NCI-H1436 (cell line): ENCODE measurements at regions not wholly inside any gene's neighbourhood (a gene's known extent, or its start where the extent isn't known, plus 50 kb on each side); places are given as distances from the start of the nearest gene placed in this dataset.

Experiments used
- DNase-seq: peaks from one replicate; lab custom pipeline; 2025; lab: John Stamatoyannopoulos, UW

DNA sequence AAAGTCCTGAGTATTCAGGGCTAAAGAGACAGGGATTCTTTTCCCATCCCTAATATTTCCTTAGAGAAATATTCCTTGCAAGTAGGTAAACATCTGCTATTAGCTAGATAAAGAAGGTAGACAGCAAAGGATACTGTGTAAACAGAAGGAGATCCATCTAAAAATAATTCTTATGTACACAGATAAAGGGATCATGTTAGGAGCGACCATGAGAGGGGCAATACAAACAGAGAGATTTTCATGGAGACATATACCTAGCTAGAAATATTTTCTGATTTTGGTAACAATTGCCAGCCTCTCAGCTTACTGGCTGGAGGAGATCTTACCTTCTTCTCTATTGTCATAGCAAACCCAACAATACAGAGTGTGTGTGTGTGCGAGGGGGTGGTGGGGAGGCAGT is 184.6 kb upstream of the DMAC1 start:
- DNase-seq: no peak

DNA sequence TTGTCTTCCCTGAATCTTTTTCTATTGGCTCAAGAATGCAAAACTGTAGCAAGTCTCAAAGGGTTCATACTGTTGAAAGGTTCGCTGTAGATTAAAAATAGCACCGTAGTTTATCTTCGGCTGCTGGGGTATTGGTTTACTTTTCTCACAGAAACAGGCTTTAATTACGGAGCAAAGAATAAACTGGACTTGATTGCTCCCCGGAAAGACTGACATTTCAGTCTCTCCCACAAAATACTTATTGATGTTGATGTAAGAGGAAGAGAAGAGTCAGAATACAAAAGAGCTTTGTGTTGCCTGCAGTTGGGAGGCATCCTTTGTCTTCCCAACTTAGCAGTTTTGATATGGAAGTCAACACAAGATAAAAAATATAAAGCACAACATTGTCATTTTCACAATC is 183.9 kb upstream of the DMAC1 start:
- no peak for DNase-seq

DNA sequence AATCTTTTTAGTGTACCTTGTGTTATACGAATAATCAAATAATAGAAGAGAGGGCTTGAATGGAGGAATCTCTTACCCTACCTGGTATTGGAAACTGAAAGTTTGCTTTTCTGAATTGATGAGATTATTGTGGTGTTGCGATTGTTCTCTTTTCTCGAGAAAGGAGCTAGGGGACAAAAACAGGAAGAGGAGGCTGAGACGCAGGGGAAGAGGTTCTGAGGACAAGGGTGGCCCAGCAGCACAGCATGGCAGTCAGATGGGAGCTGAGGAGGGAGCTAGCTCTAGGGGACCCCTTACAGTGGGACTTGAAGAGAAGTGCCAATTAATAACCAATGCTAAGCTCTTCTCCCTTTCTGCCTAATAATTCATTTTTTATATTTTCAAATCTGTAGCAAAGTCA is 183.3 kb upstream of the DMAC1 start:
- DNase-seq: no peak

DNA sequence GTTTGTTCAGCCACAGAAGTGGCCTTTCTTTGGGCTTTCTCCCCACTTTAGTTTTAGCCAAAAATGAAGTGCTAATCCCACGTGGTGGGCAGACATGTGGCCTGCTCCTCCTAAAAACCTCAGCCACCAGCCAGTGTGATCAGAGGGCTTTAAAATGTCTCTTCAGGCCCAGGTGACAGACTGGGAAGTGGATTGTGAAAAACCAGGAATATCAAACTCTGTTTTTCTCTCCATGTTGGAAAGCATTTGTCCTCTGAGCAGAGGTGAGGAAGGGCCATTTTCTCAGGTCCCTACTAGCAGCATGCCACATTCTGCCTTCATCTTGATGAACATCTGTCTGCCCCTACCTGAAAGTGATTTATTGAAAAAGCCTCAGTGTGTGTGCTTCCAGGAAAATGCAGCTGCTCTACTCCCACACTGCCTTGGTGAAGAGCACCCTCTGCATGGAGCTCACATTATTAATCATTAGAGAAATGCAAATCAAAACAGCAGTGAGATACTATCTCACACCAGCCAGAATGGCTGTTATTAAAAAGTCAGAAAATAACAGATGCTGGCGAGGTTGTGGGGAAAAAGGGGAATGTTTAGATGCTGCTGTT is 181.2 kb upstream of the DMAC1 start:
- DNase-seq: no peak

DNA sequence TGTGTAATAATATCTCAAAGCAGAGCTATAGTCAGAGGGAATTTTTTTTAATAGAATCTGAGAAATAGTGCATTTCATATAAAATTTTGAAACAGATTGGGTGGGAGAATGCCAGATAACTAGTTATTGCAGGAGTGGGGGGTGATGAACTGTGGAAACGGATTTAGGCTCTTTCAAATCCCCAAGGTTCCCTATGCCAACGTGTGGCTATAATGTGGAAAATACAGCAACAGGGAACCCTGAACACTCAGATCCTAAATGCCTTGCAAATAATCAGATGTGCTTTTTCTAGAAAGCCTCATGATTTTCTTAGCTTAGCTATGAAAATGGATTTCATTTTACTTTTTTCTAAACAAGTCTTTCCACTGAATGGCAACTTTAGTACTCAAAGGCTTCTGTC is 180.5 kb upstream of the DMAC1 start:
- no peak for DNase-seq

DNA sequence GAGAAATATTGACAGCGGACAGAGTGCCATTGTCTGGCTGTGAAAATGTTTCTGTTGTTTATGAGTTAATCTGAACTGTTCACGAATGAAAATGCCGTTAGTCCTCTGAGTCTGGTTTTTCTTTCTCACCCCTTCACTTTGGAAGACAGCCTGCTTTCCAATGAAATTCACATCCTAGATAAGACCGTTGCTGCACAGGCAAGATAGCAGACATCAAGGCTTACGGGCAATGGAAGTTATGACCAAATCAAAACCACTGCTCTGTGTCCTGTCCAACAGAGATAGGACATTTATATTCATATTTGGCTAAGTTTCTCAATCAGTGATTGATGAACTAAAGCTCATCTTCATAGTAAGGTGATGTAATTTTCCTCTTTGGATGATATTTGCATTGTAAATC is 180.0 kb upstream of the DMAC1 start:
- DNase-seq: no peak

DNA sequence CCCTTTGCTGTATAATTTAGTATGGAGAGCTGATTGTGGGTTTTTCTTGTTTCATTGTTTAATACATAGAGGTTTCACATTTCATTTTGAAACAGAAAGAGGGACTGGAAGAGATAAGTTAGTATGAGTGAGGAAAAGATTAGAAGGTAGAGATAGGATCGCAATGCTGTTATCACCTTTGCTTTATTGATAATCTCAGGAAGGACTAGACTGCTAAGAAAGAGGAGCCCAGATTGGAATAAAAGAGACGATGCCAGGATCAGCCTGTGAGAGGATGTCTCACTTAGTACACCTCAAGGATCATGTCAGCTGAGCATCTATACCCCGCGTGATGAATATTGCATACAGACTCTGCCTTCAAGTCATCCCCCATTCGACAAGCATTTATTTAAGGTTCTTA is 178.0 kb upstream of the DMAC1 start:
- DNase-seq: no peak

DNA sequence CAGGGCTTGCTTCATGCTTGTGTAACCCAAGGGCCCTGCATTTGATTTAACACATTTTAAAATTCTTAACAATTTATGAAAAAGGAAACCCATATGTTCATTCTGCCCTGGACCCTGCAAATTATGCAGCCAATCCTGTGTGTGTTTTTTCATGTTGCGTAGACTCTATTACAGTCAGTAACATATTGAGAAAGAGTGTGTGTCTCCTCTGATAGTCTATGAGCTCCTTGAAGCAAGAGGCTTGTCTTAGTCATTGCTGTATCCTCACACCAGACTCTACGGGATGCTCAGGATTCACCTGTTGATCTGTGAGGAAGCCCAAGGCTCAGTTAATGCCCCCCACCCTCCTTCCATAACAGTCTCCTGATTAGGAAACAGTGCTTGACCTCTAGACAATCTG is 177.3 kb upstream of the DMAC1 start:
- no peak for DNase-seq

DNA sequence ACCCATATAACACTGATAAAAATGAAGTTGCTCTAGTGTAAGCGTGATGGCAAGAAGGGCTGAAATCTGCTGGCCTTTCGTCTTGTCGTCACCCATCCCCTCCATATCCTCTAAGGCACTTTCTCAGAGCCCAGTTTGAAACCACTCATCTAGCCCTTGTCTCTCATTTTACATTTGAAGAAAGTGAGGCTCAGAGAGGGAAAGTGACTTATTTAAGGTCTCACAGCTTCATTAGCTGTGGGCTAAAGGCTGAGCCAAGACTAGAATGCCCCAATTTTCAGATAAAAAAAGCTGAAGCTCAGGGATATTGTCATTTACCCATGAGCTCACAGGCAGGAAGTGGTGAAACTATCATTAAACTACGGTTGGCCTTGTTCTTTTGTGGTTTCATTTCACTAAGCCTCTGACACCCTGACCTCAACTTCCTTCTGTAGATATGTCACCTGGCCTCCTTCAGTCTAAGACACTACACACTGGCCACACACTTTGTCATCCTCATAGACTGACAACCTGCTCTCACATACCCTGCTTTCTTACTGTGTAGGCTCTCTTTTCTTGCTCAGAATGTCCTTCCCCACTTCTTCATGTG is 176.7 kb upstream of the DMAC1 start:
- DNase-seq: no peak

DNA sequence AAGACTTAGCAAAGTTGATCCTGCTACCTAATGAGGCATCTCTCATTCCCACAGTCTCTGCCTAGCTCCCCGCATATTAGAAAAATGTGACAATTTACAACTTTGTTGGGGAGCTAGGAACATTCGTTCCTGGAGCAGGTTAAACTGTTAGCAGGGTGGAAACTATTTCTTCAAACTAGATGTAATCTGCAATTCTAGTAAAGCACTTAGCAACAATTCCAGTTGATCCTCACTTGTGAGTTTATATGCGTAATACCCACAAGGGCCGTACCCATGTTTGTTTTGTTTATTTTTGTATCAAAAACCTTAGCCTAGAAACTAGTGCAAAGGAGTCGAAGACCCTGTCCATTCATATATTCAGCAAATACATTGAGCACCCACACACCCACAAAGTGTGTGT is 175.8 kb upstream of the DMAC1 start:
- DNase-seq: no peak

DNA sequence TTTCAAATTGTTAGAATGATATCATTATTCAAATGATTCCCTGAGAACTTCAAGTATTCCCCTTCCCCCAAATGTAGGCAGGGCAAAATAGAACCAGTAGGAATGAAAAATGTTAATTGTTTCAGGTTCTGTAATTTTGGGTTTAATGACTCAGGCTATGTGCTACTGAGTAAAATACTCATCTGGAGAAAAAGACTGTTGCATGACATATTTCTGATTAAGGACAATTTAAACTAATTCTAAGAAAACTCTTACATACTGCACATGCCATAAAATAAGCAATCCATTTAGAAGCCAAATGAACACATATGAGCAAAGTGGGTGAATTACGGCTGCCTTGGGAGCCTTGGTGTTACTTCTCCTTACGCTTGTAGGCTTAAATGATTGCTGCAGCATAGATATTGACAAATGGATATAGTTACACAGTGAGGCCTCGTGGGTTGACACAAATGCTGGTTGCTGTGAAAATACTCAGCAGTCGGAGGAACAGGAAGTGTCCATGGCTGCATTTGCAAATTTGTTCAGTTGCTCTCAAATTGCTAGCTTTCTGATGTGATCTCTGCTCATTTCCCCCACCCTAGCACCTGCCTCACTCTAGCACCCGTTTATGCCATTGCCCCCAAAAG is 174.9 kb upstream of the DMAC1 start:
- DNase-seq: no peak

DNA sequence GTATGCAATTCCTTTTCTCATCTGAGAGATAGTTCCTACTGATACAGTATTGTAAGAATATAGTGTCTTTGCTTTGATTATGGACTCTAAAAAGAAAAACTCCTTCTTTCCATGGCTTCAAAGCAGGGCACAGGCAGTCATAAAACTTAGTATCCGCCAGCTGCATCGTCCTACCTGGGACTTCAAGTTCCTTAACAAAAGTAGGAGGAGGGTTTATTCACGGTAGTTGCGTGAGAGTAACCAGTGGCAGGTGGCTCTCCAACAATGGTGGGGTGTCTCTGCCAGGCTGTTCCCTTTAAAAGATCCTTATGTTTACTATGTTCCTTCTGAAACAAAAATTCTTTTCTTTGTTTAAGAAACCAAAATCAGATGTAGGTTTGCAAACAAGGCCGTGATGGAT is 173.5 kb upstream of the DMAC1 start:
- DNase-seq: no peak

DNA sequence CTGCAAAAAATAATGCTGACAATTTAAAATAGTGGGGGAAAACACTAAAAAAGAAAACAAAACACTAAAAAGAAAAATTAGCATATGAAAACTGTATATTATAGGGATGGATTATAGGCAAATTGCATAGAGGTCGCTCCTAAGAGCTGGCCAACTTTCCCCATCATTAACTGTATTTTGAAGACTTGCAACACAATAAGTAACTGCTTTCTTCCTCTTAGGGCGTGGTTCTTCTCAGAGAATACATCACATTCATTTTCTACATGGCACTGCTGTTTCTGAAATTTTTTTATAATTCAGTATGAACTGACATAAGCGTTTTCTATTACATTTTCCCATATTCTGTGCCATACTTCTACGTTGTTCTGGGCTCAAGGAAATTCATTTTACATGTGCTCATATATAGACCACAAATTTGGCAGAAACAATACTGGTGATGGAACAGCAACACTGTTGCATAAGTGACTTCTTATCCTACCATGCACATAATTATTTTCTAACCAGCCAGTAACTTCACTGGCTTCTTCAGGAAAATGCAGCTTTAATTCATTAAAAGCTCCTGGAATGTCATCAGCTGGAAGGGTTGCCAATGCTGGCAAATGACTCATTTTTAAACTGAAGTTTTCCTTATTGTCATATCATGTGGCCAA is 171.2 kb upstream of the DMAC1 start:
- DNase-seq: no peak

DNA sequence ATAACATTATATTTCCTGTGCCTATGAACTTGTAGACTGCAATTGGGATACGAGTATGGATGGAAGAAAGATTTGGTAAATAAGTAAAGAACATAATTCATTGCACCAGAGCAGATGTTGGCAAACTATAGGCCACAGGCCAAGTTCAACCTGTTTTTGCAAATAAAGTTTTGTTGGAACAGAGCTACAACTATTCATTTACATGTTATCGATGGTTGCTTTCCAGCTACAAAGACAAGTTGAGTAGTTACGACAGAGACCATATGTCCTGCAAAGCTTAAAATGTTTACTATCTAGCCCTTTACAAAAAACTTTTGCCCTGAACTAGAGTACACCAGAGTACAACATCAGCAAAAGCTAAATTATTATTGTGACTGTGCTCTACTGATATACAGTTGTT is 169.1 kb upstream of the DMAC1 start:
- DNase-seq: no peak

DNA sequence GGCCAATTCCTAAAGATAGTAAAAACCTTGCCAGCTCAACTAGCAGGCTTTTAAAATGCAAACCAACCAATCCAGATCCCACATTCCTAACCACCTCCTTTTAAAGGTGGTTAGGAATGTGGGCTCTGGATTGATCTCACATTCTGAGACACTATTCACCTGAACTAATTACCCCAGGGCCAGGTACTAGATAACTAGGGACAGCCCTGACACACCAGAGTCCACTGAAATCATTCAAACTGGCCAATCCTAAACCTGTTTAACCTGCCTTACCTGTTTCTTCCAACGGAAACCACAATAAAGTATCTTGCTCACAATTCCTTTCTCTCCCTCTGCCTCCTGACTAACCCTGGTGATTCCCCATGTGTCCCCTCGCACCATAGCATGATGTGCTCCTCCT is 168.3 kb upstream of the DMAC1 start:
- DNase-seq: no peak

DNA sequence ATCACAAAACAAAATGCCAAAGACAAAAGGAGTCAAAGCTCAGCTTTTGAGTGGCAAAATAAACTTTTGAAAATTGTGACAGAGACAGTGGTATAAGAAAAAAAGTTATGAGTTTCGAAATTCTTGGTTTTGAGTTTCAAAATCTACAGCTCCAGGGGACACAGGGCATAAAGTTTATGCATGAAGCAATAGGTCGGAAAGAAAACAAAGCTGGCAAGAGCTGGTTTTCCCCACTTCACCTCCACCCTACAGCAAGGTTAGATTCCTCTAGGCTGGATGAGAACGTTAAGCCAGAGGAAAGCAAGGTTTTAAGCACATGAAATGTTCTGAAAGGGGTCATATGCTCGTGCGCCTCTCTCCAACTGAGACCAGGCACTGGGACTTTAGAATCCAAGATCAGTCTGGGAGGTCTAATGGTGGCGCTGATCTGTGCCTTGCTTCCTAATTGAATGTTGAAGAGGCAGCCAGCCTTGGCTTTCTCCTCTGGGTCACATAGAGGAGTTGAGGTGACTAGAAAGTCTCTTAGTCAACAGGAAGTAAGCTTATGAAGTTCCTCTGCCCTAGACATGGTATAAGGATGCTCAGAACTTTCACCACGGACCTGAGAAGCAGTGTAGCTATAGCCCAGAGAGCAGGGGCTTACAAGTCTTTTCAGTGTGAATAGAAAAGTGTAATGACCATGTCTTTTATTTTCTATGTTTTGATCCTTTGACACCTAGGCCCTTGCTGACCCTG is 167.7 kb upstream of the DMAC1 start:
- no peak for DNase-seq

DNA sequence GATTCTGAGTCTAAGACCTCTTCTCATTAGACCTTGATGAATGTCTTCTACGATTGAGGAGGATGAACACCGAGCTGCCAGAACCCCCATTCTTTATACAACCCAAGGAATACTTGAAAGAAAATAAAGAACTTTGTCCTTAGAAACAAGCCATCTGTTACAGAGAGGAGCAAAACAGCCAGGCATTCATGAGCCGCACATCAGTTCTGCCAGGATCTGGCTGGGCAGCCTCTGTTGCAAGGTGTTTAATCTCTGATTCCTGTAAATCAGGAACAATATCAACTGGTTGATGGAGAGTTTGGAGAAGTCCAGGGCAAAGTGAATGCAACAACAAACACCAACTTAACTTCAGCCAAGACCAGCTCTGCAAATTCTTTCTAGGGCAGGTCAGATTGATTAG is 165.5 kb upstream of the DMAC1 start:
- no peak for DNase-seq

DNA sequence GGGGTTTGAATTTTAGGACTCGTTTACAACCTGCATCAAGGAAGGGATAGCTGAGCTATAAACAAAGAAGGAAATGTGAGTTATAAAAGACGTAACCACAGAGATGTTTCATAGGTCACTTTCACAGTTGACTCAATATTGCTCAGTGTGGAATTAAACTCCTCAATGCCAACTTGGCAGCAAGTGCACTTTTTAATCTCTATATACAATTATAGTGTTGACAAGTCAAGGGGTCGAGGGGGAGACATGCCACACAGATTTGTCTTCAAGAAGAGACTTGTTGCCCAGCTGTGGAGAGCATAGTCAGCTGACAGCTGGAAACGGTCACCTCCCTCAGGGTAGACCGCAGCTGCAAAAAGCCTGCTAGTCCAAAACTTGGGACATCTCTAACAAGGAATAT is 163.4 kb upstream of the DMAC1 start:
- no peak for DNase-seq

DNA sequence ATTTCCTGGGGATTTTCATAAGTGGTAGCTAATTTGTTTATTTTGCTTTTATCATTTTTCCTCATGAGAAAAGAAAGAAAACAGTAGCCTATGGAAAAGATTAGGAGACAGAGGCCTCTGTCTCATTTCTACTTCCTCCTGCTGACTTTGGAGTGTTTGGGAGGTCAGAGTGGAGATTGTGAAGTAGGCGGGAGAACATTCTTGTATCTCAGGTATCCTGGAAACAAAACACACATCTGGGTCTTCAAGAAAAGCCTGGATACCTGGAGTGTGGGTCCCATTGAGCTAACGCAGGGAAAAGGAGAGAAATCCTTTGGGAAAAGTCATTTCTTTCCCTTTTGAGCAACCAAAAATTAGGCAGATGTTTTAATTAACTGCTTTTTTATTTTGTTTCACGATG is 161.5 kb upstream of the DMAC1 start:
- no peak for DNase-seq

DNA sequence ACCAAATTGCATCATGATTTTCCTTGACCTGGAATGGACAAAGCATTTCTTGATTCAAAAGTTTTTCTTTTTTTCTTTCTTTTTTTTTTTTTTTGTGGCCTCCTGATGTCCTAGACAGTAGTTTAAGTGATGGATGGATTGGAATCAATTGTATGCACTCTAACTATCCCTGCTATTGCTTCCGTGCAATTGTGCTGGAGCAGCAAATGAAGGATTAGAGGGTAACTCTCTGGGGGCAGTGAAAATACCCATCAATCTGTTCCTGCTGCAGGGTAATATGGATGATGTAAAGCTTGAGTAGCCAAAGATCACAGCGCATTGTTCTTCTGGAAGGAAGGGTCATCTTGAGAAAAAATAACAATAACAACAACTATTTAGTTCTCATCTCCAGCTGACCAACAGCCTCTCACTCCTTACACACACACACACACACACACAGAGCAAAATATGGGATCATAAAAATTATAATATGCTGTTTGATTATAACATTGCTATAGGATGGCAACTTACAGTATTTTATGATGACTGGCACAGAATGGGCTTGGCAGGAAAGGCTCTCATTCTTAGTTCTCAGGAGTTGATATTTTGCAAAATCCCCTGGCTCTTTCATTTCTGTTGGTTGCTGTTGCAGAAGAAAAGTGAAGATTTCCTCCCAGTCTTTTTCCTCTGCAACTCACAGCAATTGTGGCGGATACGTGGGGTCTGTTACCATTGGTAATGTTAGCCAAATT is 160.9 kb upstream of the DMAC1 start:
- DNase-seq: no peak

DNA sequence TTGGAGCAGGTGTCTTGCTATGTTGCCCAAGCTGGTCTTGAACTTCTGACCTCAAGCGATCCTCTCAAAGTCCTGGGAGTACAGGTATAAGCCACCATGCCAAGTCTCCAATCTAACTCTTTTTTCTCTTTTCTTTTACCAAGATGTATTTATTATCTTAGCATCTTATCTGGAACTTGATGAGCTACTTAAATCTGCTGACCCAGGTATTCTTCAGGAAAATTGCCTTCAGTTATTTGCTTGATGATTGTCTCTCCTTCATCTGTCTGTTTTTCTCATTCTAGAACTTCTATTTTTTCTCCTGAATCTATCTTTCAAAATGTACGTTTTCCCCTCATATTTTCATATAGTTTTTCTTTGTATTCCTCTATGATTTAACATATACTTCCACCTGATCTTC is 158.2 kb upstream of the DMAC1 start:
- DNase-seq: no peak

DNA sequence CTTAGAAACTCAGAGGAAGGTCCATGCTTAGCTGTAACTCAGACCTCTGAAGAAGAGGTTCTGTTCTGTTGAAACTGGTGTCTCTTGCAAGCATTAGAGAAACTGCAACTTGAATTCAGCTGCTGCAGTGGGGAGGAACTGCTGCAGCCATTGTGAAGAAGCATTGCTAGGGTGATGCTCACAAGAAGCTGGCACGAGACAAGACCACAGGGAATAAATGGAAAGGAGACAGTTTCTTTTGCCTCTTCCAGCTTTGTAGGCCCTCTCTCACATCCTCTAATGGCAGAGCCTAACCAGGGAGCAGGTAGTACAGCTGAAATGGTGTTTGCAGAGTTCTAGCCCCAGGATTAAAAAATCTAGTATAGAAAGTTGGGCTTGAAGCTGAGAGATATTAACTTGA is 148.0 kb upstream of the DMAC1 start:
- no peak for DNase-seq
